Trophoblast cell (in vitro differentiated cells and primary cell): ENCODE measurements at regions not wholly inside any gene's neighbourhood (a gene's known extent, or its start where the extent isn't known, plus 50 kb on each side); places are given as distances from the start of the nearest gene placed in this dataset.

Experiments
- DNase-seq, 2 donors: peaks; one replicate each; pipeline ENCODE4 v3.0.0-alpha.2; 2016
- H2AFZ ChIP-seq: 2 replicates; pipeline ENCODE4 v1.6.1; 2013; ENCODE audit warnings: low read length, moderate library complexity, mild to moderate bottlenecking; ENCODE audit not compliant: insufficient read depth, poor library complexity
- H2AK5ac ChIP-seq: 2 replicates; pipeline ENCODE4 v1.6.1; 2013; ENCODE audit warnings: mild to moderate bottlenecking, low read length
- H2BK120ac ChIP-seq: 2 replicates; pipeline ENCODE4 v1.6.1; 2013; ENCODE audit warnings: low read length, mild to moderate bottlenecking, moderate library complexity; ENCODE audit not compliant: insufficient read depth, poor library complexity
- H2BK12ac ChIP-seq: 2 replicates; pipeline ENCODE4 v1.6.1; 2013; ENCODE audit warnings: mild to moderate bottlenecking, low read length, moderate library complexity
- H2BK5ac ChIP-seq: 2 replicates; pipeline ENCODE4 v1.6.1; 2013; ENCODE audit warnings: low read length, low read depth, moderate library complexity, mild to moderate bottlenecking; ENCODE audit not compliant: poor library complexity
- H3K14ac ChIP-seq: 2 replicates; pipeline ENCODE4 v1.6.1; 2013; ENCODE audit warnings: mild to moderate bottlenecking, low read length
- H3K18ac ChIP-seq: 2 replicates; pipeline ENCODE4 v1.6.1; 2013; ENCODE audit warnings: mild to moderate bottlenecking, low read length
- H3K23ac ChIP-seq: 2 replicates; pipeline ENCODE4 v1.6.1; 2013; ENCODE audit warnings: low read length
- H3K27ac ChIP-seq: 2 replicates; pipeline ENCODE4 v1.5.1; 2013; ENCODE audit warnings: low read depth, mild to moderate bottlenecking, inconsistent platforms, low read length, moderate library complexity
- H3K27me3 ChIP-seq: 2 replicates; pipeline ENCODE4 v1.6.1; 2013; ENCODE audit warnings: inconsistent platforms, mild to moderate bottlenecking, low read length, moderate library complexity; ENCODE audit not compliant: insufficient read depth
- H3K36me3 ChIP-seq, 2 experiments: 1 replicate in 1 of 2; 2 replicates in 1 of 2; pipeline ENCODE4 v1.6.1; 2013; ENCODE audit warnings: low read length in 2 of 2, mild to moderate bottlenecking in 2 of 2, moderate library complexity in 1 of 2; ENCODE audit not compliant: insufficient read depth in 2 of 2, control insufficient read depth in 1 of 2
- H3K4ac ChIP-seq: 2 replicates; pipeline ENCODE4 v1.6.1; 2013; ENCODE audit warnings: low read depth, mild to moderate bottlenecking, low read length, moderate library complexity
- H3K4me1 ChIP-seq, 2 experiments: 1 replicate in 1 of 2; 2 replicates in 1 of 2; pipeline ENCODE4 v1.6.1; 2013; ENCODE audit warnings: low read length in 2 of 2, mild to moderate bottlenecking in 2 of 2, moderate library complexity in 1 of 2; ENCODE audit not compliant: insufficient read depth in 2 of 2, control insufficient read depth in 1 of 2
- H3K4me2 ChIP-seq: 2 replicates; pipeline ENCODE4 v1.6.1; 2013; ENCODE audit warnings: inconsistent platforms, mild to moderate bottlenecking, low read length, moderate library complexity
- H3K4me3 ChIP-seq: 2 replicates; pipeline ENCODE4 v1.5.1; 2013; ENCODE audit warnings: mild to moderate bottlenecking, low read depth, low read length, inconsistent platforms
- H3K79me1 ChIP-seq: one replicate; pipeline ENCODE4 v1.6.1; 2013; ENCODE audit warnings: low read length
- H3K79me2 ChIP-seq: 2 replicates; pipeline ENCODE4 v1.6.1; 2013; ENCODE audit warnings: low read length, mild to moderate bottlenecking; ENCODE audit not compliant: control insufficient read depth, insufficient read depth, poor library complexity
- H3K9ac ChIP-seq: 2 replicates; pipeline ENCODE4 v1.6.1; 2013; ENCODE audit warnings: mild to moderate bottlenecking, low read length
- H3K9me3 ChIP-seq: 2 replicates; pipeline ENCODE4 v1.6.1; 2013; ENCODE audit warnings: low read depth, mild to moderate bottlenecking, control low read depth, inconsistent platforms, low read length; ENCODE audit not compliant: insufficient read depth
- H4K12ac ChIP-seq: 2 replicates; pipeline ENCODE4 v1.6.1; 2013; ENCODE audit warnings: low read depth, mild to moderate bottlenecking, low read length, moderate library complexity
- H4K8ac ChIP-seq: 2 replicates; pipeline ENCODE4 v1.6.1; 2013; ENCODE audit warnings: low read depth, mild to moderate bottlenecking, low read length, moderate library complexity
- H4K91ac ChIP-seq: one replicate; pipeline ENCODE4 v1.6.1; 2013; ENCODE audit warnings: low read depth, mild to moderate bottlenecking, low read length, moderate library complexity
- WGBS: extraction: QIAGEN DNeasy Blood & Tissue Kit; methylation state at CpG from one replicate; pipeline ENCODE4 v1.1.7; 2013; ENCODE audit warnings: missing lambda C conversion rate; ENCODE audit not compliant: insufficient read length, insufficient coverage; ENCODE audit errors: extremely low coverage; 5-methylcytosine and 5-hydroxymethylcytosine counted together

- Histone ChIP-seq H3K4ac (no peak overlapping the region), H3K23ac (no peak overlapping the region), H4K12ac (no peak overlapping the region), H3K9me3 (no peaks in the 10 kb centered on the region), H3K4me1 (peaks cover 0 to 3% of the 10 kb centered on the region in 2 experiments), H3K27me3 (no peaks in the 10 kb centered on the region), H3K27ac (no peak overlapping the region), H3K4me2 (no peak overlapping the region), H3K14ac (no peak overlapping the region), H2AK5ac (no peak overlapping the region), H3K18ac (no peak overlapping the region), H2BK120ac (no peak overlapping the region), H2BK12ac (peak overlapping the region; percentile 52), H4K91ac (no peak overlapping the region), H3K4me3 (no peak overlapping the region), H4K8ac (no peak overlapping the region), H3K79me2 (no peaks in the 10 kb centered on the region), H3K9ac (no peak overlapping the region), H2AFZ (no peak overlapping the region), H3K36me3 (no peaks in the 10 kb centered on the region), H2BK5ac (no peak overlapping the region), H3K79me1 (peaks cover 9% of the 10 kb centered on the region)
- DNase-seq: no peak
- WGBS: no CpG with 5 or more reads among the region's 3 CpGs
These were observed 263.8 kb downstream of the HDGFL1 start for GRCh38 chr6:22833191-22833590.

GRCh38 chr6:22838345-22838744 is 269.0 kb downstream of the HDGFL1 start:
- H3K4me1 ChIP-seq: no peaks in the 10 kb centered on the region
- H3K27ac ChIP-seq: no peak overlapping the region
- H3K4me2 ChIP-seq: no peak overlapping the region
- H3K27me3 ChIP-seq: no peaks in the 10 kb centered on the region
- H3K4ac ChIP-seq: no peak overlapping the region
- WGBS: no CpG with 5 or more reads among the region's 4 CpGs
- H3K79me2 ChIP-seq: no peaks in the 10 kb centered on the region
- H2BK120ac ChIP-seq: no peak overlapping the region
- no peak overlapping the region for H2BK5ac ChIP-seq
- H3K23ac ChIP-seq: no peak overlapping the region
- no peak overlapping the region for H4K91ac ChIP-seq
- H3K18ac ChIP-seq: no peak overlapping the region
- no peak overlapping the region for H4K12ac ChIP-seq
- no peak overlapping the region for H4K8ac ChIP-seq
- H3K36me3 ChIP-seq: no peaks in the 10 kb centered on the region
- H2AFZ ChIP-seq: no peak overlapping the region
- H3K79me1 ChIP-seq: no peaks in the 10 kb centered on the region
- no peak overlapping the region for H3K9ac ChIP-seq
- H3K4me3 ChIP-seq: no peak overlapping the region
- H2AK5ac ChIP-seq: no peak overlapping the region
- H3K14ac ChIP-seq: no peak overlapping the region
- no peaks in the 10 kb centered on the region for H3K9me3 ChIP-seq
- no peak for DNase-seq
- H2BK12ac ChIP-seq: no peak overlapping the region

GRCh38 chr6:22845467-22845866 is 276.1 kb downstream of the HDGFL1 start:
- no peak overlapping the region for H2BK12ac ChIP-seq
- no peak overlapping the region for H4K12ac ChIP-seq
- H3K36me3 ChIP-seq: no peaks in the 10 kb centered on the region
- no peaks in the 10 kb centered on the region for H3K9me3 ChIP-seq
- no peak overlapping the region for H2AFZ ChIP-seq
- no peak overlapping the region for H3K4me3 ChIP-seq
- no peak overlapping the region for H3K9ac ChIP-seq
- H2BK5ac ChIP-seq: no peak overlapping the region
- no peaks in the 10 kb centered on the region for H3K27me3 ChIP-seq
- H3K23ac ChIP-seq: no peak overlapping the region
- H3K79me2 ChIP-seq: no peaks in the 10 kb centered on the region
- no peak overlapping the region for H4K8ac ChIP-seq
- H3K79me1 ChIP-seq: no peaks in the 10 kb centered on the region
- no peak overlapping the region for H3K4me2 ChIP-seq
- H3K18ac ChIP-seq: no peak overlapping the region
- no peak overlapping the region for H3K27ac ChIP-seq
- DNase-seq: no peak
- H3K14ac ChIP-seq: no peak overlapping the region
- no peak overlapping the region for H3K4ac ChIP-seq
- H2BK120ac ChIP-seq: no peak overlapping the region
- H4K91ac ChIP-seq: no peak overlapping the region
- no peaks in the 10 kb centered on the region for H3K4me1 ChIP-seq
- H2AK5ac ChIP-seq: no peak overlapping the region

DNA sequence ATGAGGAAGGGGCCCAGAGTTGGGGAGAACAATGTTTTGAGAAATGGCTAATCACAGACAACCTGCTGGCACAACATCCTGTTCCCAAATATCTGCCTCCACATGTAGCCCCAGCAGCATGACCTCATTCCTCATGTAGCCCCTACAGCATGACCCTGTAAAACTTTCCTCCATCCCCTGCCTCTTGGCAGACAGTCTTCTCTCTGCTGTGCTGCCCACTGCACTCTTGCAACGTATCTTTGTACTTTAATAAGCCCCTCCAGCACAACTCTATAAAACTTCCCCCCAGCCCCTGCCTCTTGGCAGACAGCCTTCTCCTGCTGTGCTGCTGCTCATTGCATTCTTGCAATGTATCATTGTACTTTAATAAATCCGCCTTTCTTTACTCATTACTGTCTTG is 278.8 kb downstream of the HDGFL1 start:
- Histone ChIP-seq H3K18ac (no peak overlapping the region), H3K36me3 (no peaks in the 10 kb centered on the region), H4K91ac (no peak overlapping the region), H4K12ac (no peak overlapping the region), H3K23ac (no peak overlapping the region), H3K4me2 (no peak overlapping the region), H3K4ac (no peak overlapping the region), H3K27me3 (no peaks in the 10 kb centered on the region), H3K27ac (no peak overlapping the region), H3K79me1 (no peaks in the 10 kb centered on the region), H3K9me3 (no peaks in the 10 kb centered on the region), H4K8ac (no peak overlapping the region), H3K79me2 (no peaks in the 10 kb centered on the region), H3K9ac (no peak overlapping the region), H2AFZ (no peak overlapping the region), H3K14ac (no peak overlapping the region), H2BK120ac (no peak overlapping the region), H3K4me3 (no peak overlapping the region), H2AK5ac (no peak overlapping the region), H2BK12ac (no peak overlapping the region), H3K4me1 (no peaks in the 10 kb centered on the region), H2BK5ac (no peak overlapping the region)
- no peak for DNase-seq
- no CpG with 5 or more reads among the region's 2 CpGs for WGBS

- H3K4ac ChIP-seq: no peak overlapping the region
- H3K79me2 ChIP-seq: no peaks in the 10 kb centered on the region
- H3K4me3 ChIP-seq: no peak overlapping the region
- H3K4me1 ChIP-seq: no peaks in the 10 kb centered on the region
- no peak overlapping the region for H2AFZ ChIP-seq
- H3K36me3 ChIP-seq: no peaks in the 10 kb centered on the region
- H3K9me3 ChIP-seq: no peaks in the 10 kb centered on the region
- H4K12ac ChIP-seq: no peak overlapping the region
- peak in 1 of 2 donors; percentile 14 for DNase-seq
- H2BK5ac ChIP-seq: no peak overlapping the region
- H3K9ac ChIP-seq: no peak overlapping the region
- H3K14ac ChIP-seq: no peak overlapping the region
- H3K23ac ChIP-seq: no peak overlapping the region
- no peaks in the 10 kb centered on the region for H3K79me1 ChIP-seq
- no peak overlapping the region for H3K4me2 ChIP-seq
- no peak overlapping the region for H2BK12ac ChIP-seq
- no peak overlapping the region for H3K18ac ChIP-seq
- no peak overlapping the region for H4K8ac ChIP-seq
- H3K27ac ChIP-seq: no peak overlapping the region
- H4K91ac ChIP-seq: no peak overlapping the region
- H3K27me3 ChIP-seq: no peaks in the 10 kb centered on the region
- H2AK5ac ChIP-seq: no peak overlapping the region
- no peak overlapping the region for H2BK120ac ChIP-seq
These were observed 280.6 kb downstream of the HDGFL1 start for GRCh38 chr6:22849921-22850320.
